ENCODE measurements at regions not wholly inside any gene's neighbourhood (a gene's known extent, or its start where the extent isn't known, plus 50 kb on each side); places are given as distances from the start of the nearest gene placed in this dataset.

- TF ChIP-seq ARNT (IDR thresholded peaks at IDR 0.05) (no peak), SUZ12 (IDR thresholded peaks at IDR 0.05) (no peak), NFRKB (IDR thresholded peaks at IDR 0.05) (no peak), FOXM1 (IDR thresholded peaks at IDR 0.05; ENCODE audit: borderline replicate concordance) (no peak), ZNF384 (IDR thresholded peaks at IDR 0.05) (no peak), SP1 (IDR thresholded peaks at IDR 0.05) (no peak), FOXA1 (IDR thresholded peaks at IDR 0.05) (no peak), BHLHE40 (IDR thresholded peaks at IDR 0.05; ENCODE audit: borderline replicate concordance) (no peak), HDGF (IDR thresholded peaks at IDR 0.05; ENCODE audit: borderline replicate concordance) (no peak), L3MBTL2 (conservative IDR thresholded peaks at IDR 0.05) (no peak), PKNOX1 (IDR thresholded peaks at IDR 0.05) (no peak)
These were observed 208.4 kb downstream of the MYCN start for GRCh38 chr2:16148632-16149348.
